CD4-positive, alpha-beta T cell (primary cell): ENCODE measurements at regions not wholly inside any gene's neighbourhood (a gene's known extent, or its start where the extent isn't known, plus 50 kb on each side); places are given as distances from the start of the nearest gene placed in this dataset.

Source experiments
- ATAC-seq: fragments of 200-7000 bp; cut with Tn5 transposase; one replicate; pipeline ENCODE4 v1.10.0; 2022; ENCODE audit warnings: mild to moderate bottlenecking; ENCODE audit not compliant: poor library complexity
- CTCF ChIA-PET: fragments of 350-600 bp; sonication (Branson Sonifier 250); formaldehyde crosslinking; loops from one replicate; lab custom pipeline; 2021; ENCODE audit warnings: antibody characterized with exemption, inconsistent platforms; lab: Charles Lee
- POLR2A ChIA-PET: fragments of 350-600 bp; sonication (Branson Sonifier 250); formaldehyde crosslinking; loops from one replicate; lab custom pipeline; 2021; ENCODE audit warnings: antibody characterized with exemption, inconsistent platforms; lab: Charles Lee
- DNase-seq, 14 experiments: peaks; one replicate each; pipeline ENCODE4 v3.0.0-alpha.2; 2013 to 2020; ENCODE audit warnings: mixed read lengths in 2 of 14
- H3K27ac ChIP-seq, 2 donors: one replicate each; pipeline versions ENCODE4 v1.5.1 to v1.7.0; 2013; ENCODE audit warnings: low read length in 2 of 2, low read depth in 1 of 2, mild to moderate bottlenecking in 1 of 2
- H3K27me3 ChIP-seq, 2 experiments: 1 replicate in 1 of 2; 2 replicates in 1 of 2; pipeline versions ENCODE4 v1.6.1 to v1.7.0; 2013; ENCODE audit warnings: low read length in 2 of 2, control low read depth in 1 of 2, mild to moderate bottlenecking in 1 of 2, moderate library complexity in 1 of 2; ENCODE audit not compliant: insufficient read depth in 2 of 2, control insufficient read depth in 1 of 2
- H3K36me3 ChIP-seq: one replicate; pipeline ENCODE4 v1.6.1; 2013; ENCODE audit warnings: low read length, control low read depth; ENCODE audit not compliant: insufficient read depth
- H3K4me1 ChIP-seq: one replicate; pipeline ENCODE4 v1.6.1; 2013; ENCODE audit warnings: low read length, control low read depth; ENCODE audit not compliant: insufficient read depth
- H3K4me3 ChIP-seq: one replicate; pipeline ENCODE4 v1.5.1; 2013; ENCODE audit warnings: mild to moderate bottlenecking, low read length, moderate library complexity
- H3K9me3 ChIP-seq, 2 experiments: 1 replicate in 1 of 2; 2 replicates in 1 of 2; pipeline versions ENCODE4 v1.6.1 to v1.7.0; 2013; ENCODE audit warnings: low read length in 2 of 2, mild to moderate bottlenecking in 2 of 2, control low read depth in 1 of 2, moderate library complexity in 1 of 2; ENCODE audit not compliant: control insufficient read depth in 1 of 2, insufficient read depth in 1 of 2
- H3K27ac Mint-ChIP-seq: one replicate; pipeline ENCODE4 v1.8.0; 2020; ENCODE audit warnings: mixed read lengths
- H3K27me3 Mint-ChIP-seq: one replicate; pipeline ENCODE4 v1.8.0; 2021; ENCODE audit warnings: mixed read lengths
- H3K36me3 Mint-ChIP-seq: one replicate; pipeline ENCODE4 v1.8.0; 2021; ENCODE audit warnings: low read depth, mixed read lengths
- H3K4me1 Mint-ChIP-seq: one replicate; pipeline ENCODE4 v1.8.0; 2021; ENCODE audit warnings: low read depth, mixed read lengths
- H3K4me3 Mint-ChIP-seq: one replicate; pipeline ENCODE4 v1.8.0; 2020; ENCODE audit warnings: mild to moderate bottlenecking, mixed read lengths
- H3K9me3 Mint-ChIP-seq: one replicate; pipeline ENCODE4 v1.8.0; 2020; ENCODE audit warnings: mixed read lengths
- CTCF ChIP-seq: fragments of 200-600 bp; IDR thresholded peaks from one replicate; pipeline ENCODE4 v1.8.0; 2022; ENCODE audit warnings: antibody characterized with exemption, mild to moderate bottlenecking
- intact Hi-C, 2 experiments: fragments of 100-400 bp; cut with DNase I in 1 of 2; cut with micrococcal nuclease in 1 of 2; formaldehyde crosslinking; loops; one replicate each; pipeline versions ENCODE4 v1.15.1 to v1.9.0; 2023 to 2025; cut with DNase I, micrococcal nuclease

- Mint-ChIP-seq H3K27ac (no peak overlapping the region), H3K9me3 (no peaks in the 10 kb centered on the region), H3K4me1 (no peaks in the 10 kb centered on the region), H3K27me3 (peaks cover 22% of the 10 kb centered on the region), H3K4me3 (no peak overlapping the region), H3K36me3 (no peaks in the 10 kb centered on the region)
- H3K4me1 ChIP-seq = no peaks in the 10 kb centered on the region
- ChIA-PET POLR2A (no interaction called here), CTCF (no interaction called here)
- H3K9me3 ChIP-seq = no peaks in the 10 kb centered on the region
- no peak overlapping the region for H3K4me3 ChIP-seq
- no peak for DNase-seq
- intact Hi-C loops = no loop called here
- H3K27ac ChIP-seq = no peak overlapping the region
- no peak for ATAC-seq
- peaks cover 0 to 3% of the 10 kb centered on the region in 2 experiments for H3K27me3 ChIP-seq
- no peak for TF ChIP-seq CTCF
- no peaks in the 10 kb centered on the region for H3K36me3 ChIP-seq
Measured at GRCh38 chr3:107216229-107216628, 161.0 kb upstream of the CCDC54 start.

- no peak for TF ChIP-seq CTCF
- Mint-ChIP-seq H3K27ac (no peak overlapping the region), H3K27me3 (peaks cover 22% of the 10 kb centered on the region), H3K9me3 (no peaks in the 10 kb centered on the region), H3K36me3 (no peaks in the 10 kb centered on the region), H3K4me3 (no peak overlapping the region), H3K4me1 (no peaks in the 10 kb centered on the region)
- ChIA-PET CTCF (no interaction called here), POLR2A (no interaction called here)
- Histone ChIP-seq H3K4me1 (no peaks in the 10 kb centered on the region), H3K27ac (no peak overlapping the region), H3K9me3 (no peaks in the 10 kb centered on the region), H3K36me3 (no peaks in the 10 kb centered on the region), H3K27me3 (peaks cover 0 to 3% of the 10 kb centered on the region in 2 experiments), H3K4me3 (no peak overlapping the region)
- DNase-seq = no peak
- ATAC-seq = no peak
- intact Hi-C loops = no loop called here
Measured at GRCh38 chr3:107216711-107217110, 160.5 kb upstream of the CCDC54 start.

- H3K27me3 ChIP-seq = peaks cover 0 to 3% of the 10 kb centered on the region in 2 experiments
- no peaks in the 10 kb centered on the region for H3K36me3 ChIP-seq
- no peaks in the 10 kb centered on the region for H3K4me1 Mint-ChIP-seq
- H3K9me3 ChIP-seq = no peaks in the 10 kb centered on the region
- H3K36me3 Mint-ChIP-seq = no peaks in the 10 kb centered on the region
- H3K27me3 Mint-ChIP-seq = peaks cover 22% of the 10 kb centered on the region
- no peaks in the 10 kb centered on the region for H3K9me3 Mint-ChIP-seq
- H3K4me1 ChIP-seq = no peaks in the 10 kb centered on the region
- TF ChIP-seq CTCF = no peak
- no peak overlapping the region for H3K4me3 ChIP-seq
- no peak overlapping the region for H3K27ac Mint-ChIP-seq
- DNase-seq (no peak), ATAC-seq (no peak)
- intact Hi-C loops = no loop called here
- no peak overlapping the region for H3K27ac ChIP-seq
- CTCF ChIA-PET = no interaction called here
- no peak overlapping the region for H3K4me3 Mint-ChIP-seq
- POLR2A ChIA-PET = no interaction called here
Measured at GRCh38 chr3:107217172-107217571, 160.1 kb upstream of the CCDC54 start.
